ENCODE measurements at regions not wholly inside any gene's neighbourhood (a gene's known extent, or its start where the extent isn't known, plus 50 kb on each side); places are given as distances from the start of the nearest gene placed in this dataset.

DNA sequence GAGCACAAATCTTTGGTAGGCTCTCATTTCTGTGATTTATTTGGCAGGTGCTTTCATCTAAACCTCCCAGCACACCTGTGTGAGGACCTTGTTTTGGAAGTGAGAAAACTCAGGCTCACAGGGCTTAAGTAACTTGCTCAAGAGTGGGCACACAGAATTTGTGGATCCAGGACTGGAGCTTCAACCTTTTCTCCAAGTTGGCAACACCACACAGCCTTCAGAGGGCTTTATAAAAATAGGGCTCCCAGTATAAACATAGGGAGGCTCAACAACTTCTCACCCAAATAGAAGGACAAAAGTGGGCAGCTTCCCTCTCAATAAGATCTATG, 182.2 kb upstream of the NEBL start:
- Histone ChIP-seq H4K91ac (replicated peaks; ENCODE audit: insufficient read length, low read length) (no peak overlapping the region), H2AFZ (ENCODE audit: low read length) (no peak overlapping the region), H3K4me3 (ENCODE audit: extremely low read depth in 1 of 4, insufficient read depth in 2 of 4, low read depth in 3 of 4, low read length in 4 of 4) (no peak overlapping the region), H3K4me1 (replicated peaks in 1 of 4; ENCODE audit: control insufficient read depth in 3 of 4, insufficient read depth in 4 of 4, low read length in 3 of 4) (peaks cover 0 to 3% (median 1%) of the 10 kb centered on the region in 4 experiments; a peak in 3 of 7 replicates), H4K20me1 (replicated peaks in 1 of 2; ENCODE audit: control insufficient read depth in 1 of 2, insufficient read depth in 2 of 2, low read length in 2 of 2) (no peaks in the 10 kb centered on the region), H3K23ac (ENCODE audit: insufficient read length) (no peak overlapping the region), H3K18ac (ENCODE audit: extremely low read depth, low read length) (no peak overlapping the region; the same call in 1 of the 2 replicates), H3K79me2 (ENCODE audit: control insufficient read depth in 1 of 2, insufficient read depth in 2 of 2, low read length in 2 of 2) (no peaks in the 10 kb centered on the region), H2BK12ac (ENCODE audit: low read depth, low read length) (no peak overlapping the region), H2BK5ac (ENCODE audit: low read depth, low read length) (no peak overlapping the region), H3K56ac (replicated peaks; ENCODE audit: insufficient read length, low read depth, low read length) (no peak overlapping the region), H4K8ac (ENCODE audit: extremely low read depth, insufficient read depth, low read length) (no peak overlapping the region), H4K5ac (ENCODE audit: insufficient read length, low read depth, low read length) (no peak overlapping the region), H3K27me3 (replicated peaks in 1 of 4; ENCODE audit: control insufficient read depth in 3 of 4, extremely low read depth in 1 of 4, insufficient read depth in 3 of 4, low read length in 3 of 4) (no peaks in the 10 kb centered on the region), H3K9me3 (ENCODE audit: insufficient read depth in 2 of 2, low read depth in 1 of 2, low read length in 1 of 2) (no peaks in the 10 kb centered on the region), H3K9ac (replicated peaks in 1 of 4; ENCODE audit: extremely low read depth in 1 of 4, low read depth in 3 of 4, low read length in 3 of 4) (no peak overlapping the region), H3K23me2 (ENCODE audit: low read depth, low read length) (no peaks in the 10 kb centered on the region), H3K14ac (ENCODE audit: insufficient read length) (no peak overlapping the region), H2BK120ac (replicated peaks; ENCODE audit: low read depth, low read length) (no peak overlapping the region), H3K79me1 (ENCODE audit: low read depth, low read length) (no peaks in the 10 kb centered on the region; the same call in 1 of the 2 replicates), H3K36me3 (ENCODE audit: control insufficient read depth in 2 of 4, insufficient read depth in 4 of 4, low read length in 3 of 4) (no peaks in the 10 kb centered on the region), H3K4ac (replicated peaks; ENCODE audit: insufficient read length, low read depth, low read length) (no peak overlapping the region), H2BK20ac (ENCODE audit: low read length) (no peak overlapping the region), H3K27ac (ENCODE audit: low read depth, low read length) (no peak overlapping the region), H2AK5ac (ENCODE audit: low read depth, low read length) (no peak overlapping the region), H2BK15ac (ENCODE audit: low read length) (no peak overlapping the region), H3K4me2 (ENCODE audit: insufficient read depth in 1 of 2, low read depth in 2 of 2, low read length in 2 of 2) (no peak overlapping the region)
- ChIA-PET POLR2A (ENCODE audit: partially characterized antibody) (interaction anchor here (0.6 kb wide), 1 partner anchor 429 kb away, joined by 4 read pairs; no protein-coding TSS in a partner anchor), CTCF (ENCODE audit: partially characterized antibody) (interaction anchor here (0.6 to 2.8 kb wide), 16 partner anchors 10 to 1113 kb away, joined by 3 to 17 read pairs (median 6); no protein-coding TSS in a partner anchor)
- DNase-seq (ENCODE audit: low read depth in 1 of 2, low spot score in 2 of 2) (no peak), FAIRE-seq (no peak)
- TF ChIP-seq GTF2F1 (IDR thresholded peaks at IDR 0.05; ENCODE audit: borderline replicate concordance, low read depth, low read length) = no peak
- TF ChIP-seq CHD2 (IDR thresholded peaks at IDR 0.05; ENCODE audit: low read length) = no peak
- no peak for TF ChIP-seq KDM1A (IDR thresholded peaks at IDR 0.05; ENCODE audit: borderline replicate concordance, low read length)
- TF ChIP-seq TCF12 (IDR thresholded peaks at IDR 0.05; ENCODE audit: low read depth, low read length) = no peak
- TF ChIP-seq YY1 (IDR thresholded peaks at IDR 0.05; ENCODE audit: low read depth, low read length) = no peak
- TF ChIP-seq BACH1 (IDR thresholded peaks at IDR 0.05; ENCODE audit: low read length) = no peak
